ENCODE measurements at regions not wholly inside any gene's neighbourhood (a gene's known extent, or its start where the extent isn't known, plus 50 kb on each side); places are given as distances from the start of the nearest gene placed in this dataset.

GRCh38 chr12:126926023-126926594, 1340.9 kb upstream of the TMEM132C start:
- Histone ChIP-seq H4K91ac (ENCODE audit: insufficient read length, low read depth, low read length) (no peak overlapping the region), H3K18ac (ENCODE audit: insufficient read length, low read depth, low read length) (no peak overlapping the region), H2BK15ac (ENCODE audit: low read depth, low read length) (no peak overlapping the region), H3K23ac (ENCODE audit: insufficient read length, low read depth, low read length) (no peak overlapping the region), H3K23me2 (ENCODE audit: insufficient read length, low read depth, low read length, poor library complexity, severe bottlenecking) (no peaks in the 10 kb centered on the region), H2BK120ac (ENCODE audit: low read depth, low read length, poor library complexity, severe bottlenecking) (no peak overlapping the region), H3K14ac (ENCODE audit: insufficient read depth, low read length) (no peak overlapping the region), H3K27ac (ENCODE audit: insufficient read length, low read depth, low read length) (no peak overlapping the region), H4K5ac (ENCODE audit: insufficient read length, low read depth, low read length) (no peak overlapping the region), H3K4me2 (ENCODE audit: insufficient read depth, insufficient read length, low read length) (no peak overlapping the region), H3K79me1 (ENCODE audit: insufficient read depth, low read depth, low read length, poor library complexity, severe bottlenecking) (no peaks in the 10 kb centered on the region), H3K79me2 (ENCODE audit: insufficient read depth, low read length) (no peaks in the 10 kb centered on the region), H3T11ph (ENCODE audit: low read length) (no peak overlapping the region), H2AK5ac (ENCODE audit: insufficient read length, low read length) (no peak overlapping the region), H3K9me3 (ENCODE audit: control insufficient read depth, low read depth, low read length) (no peaks in the 10 kb centered on the region), H2AFZ (ENCODE audit: low read length) (no peak overlapping the region), H3K9ac (ENCODE audit: extremely low read depth, insufficient read length, low read length) (no peak overlapping the region), H4K8ac (replicated peaks; ENCODE audit: insufficient read length, low read depth, low read length) (no peak overlapping the region), H2BK12ac (ENCODE audit: insufficient read length, low read depth, low read length) (no peak overlapping the region), H2BK20ac (ENCODE audit: low read depth, low read length, poor library complexity, severe bottlenecking) (no peak overlapping the region), H3K4ac (ENCODE audit: low read depth, low read length) (no peak overlapping the region), H4K20me1 (ENCODE audit: control insufficient read depth, insufficient read depth, insufficient read length) (no peaks in the 10 kb centered on the region), H2BK5ac (ENCODE audit: insufficient read length, low read length) (no peak overlapping the region), H3K27me3 (ENCODE audit: insufficient read depth, low read length) (no peaks in the 10 kb centered on the region), H3K4me1 (ENCODE audit: insufficient read depth, low read length) (no peaks in the 10 kb centered on the region), H3K56ac (ENCODE audit: insufficient read length, low read depth, low read length) (no peak overlapping the region)
- H3K4me3 Mint-ChIP-seq: no peak overlapping the region
- no peak overlapping the region for H3K27ac Mint-ChIP-seq
- no peak for DNase-seq
- TF ChIP-seq, protein P1, sequence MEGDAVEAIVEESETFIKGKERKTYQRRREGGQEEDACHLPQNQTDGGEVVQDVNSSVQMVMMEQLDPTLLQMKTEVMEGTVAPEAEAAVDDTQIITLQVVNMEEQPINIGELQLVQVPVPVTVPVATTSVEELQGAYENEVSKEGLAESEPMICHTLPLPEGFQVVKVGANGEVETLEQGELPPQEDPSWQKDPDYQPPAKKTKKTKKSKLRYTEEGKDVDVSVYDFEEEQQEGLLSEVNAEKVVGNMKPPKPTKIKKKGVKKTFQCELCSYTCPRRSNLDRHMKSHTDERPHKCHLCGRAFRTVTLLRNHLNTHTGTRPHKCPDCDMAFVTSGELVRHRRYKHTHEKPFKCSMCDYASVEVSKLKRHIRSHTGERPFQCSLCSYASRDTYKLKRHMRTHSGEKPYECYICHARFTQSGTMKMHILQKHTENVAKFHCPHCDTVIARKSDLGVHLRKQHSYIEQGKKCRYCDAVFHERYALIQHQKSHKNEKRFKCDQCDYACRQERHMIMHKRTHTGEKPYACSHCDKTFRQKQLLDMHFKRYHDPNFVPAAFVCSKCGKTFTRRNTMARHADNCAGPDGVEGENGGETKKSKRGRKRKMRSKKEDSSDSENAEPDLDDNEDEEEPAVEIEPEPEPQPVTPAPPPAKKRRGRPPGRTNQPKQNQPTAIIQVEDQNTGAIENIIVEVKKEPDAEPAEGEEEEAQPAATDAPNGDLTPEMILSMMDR (conservative IDR thresholded peaks at IDR 0.05): peak; percentile 24; the same call in 1 of the 3 replicates
- WGBS (ENCODE audit: extremely low coverage, insufficient read length, low lambda C conversion rate): no CpG with 5 or more reads among the region's 7 CpGs
- H3K36me3 Mint-ChIP-seq (ENCODE audit: insufficient read depth in 1 of 3, low read depth in 3 of 3): no peaks in the 10 kb centered on the region
- H3K9me3 Mint-ChIP-seq: no peaks in the 10 kb centered on the region
- H3K4me1 Mint-ChIP-seq: no peaks in the 10 kb centered on the region
- no peaks in the 10 kb centered on the region for H3K27me3 Mint-ChIP-seq (ENCODE audit: low read depth)

Measured in H9 (cell line).